ENCODE measurements at regions not wholly inside any gene's neighbourhood (a gene's known extent, or its start where the extent isn't known, plus 50 kb on each side); places are given as distances from the start of the nearest gene placed in this dataset.

DNA sequence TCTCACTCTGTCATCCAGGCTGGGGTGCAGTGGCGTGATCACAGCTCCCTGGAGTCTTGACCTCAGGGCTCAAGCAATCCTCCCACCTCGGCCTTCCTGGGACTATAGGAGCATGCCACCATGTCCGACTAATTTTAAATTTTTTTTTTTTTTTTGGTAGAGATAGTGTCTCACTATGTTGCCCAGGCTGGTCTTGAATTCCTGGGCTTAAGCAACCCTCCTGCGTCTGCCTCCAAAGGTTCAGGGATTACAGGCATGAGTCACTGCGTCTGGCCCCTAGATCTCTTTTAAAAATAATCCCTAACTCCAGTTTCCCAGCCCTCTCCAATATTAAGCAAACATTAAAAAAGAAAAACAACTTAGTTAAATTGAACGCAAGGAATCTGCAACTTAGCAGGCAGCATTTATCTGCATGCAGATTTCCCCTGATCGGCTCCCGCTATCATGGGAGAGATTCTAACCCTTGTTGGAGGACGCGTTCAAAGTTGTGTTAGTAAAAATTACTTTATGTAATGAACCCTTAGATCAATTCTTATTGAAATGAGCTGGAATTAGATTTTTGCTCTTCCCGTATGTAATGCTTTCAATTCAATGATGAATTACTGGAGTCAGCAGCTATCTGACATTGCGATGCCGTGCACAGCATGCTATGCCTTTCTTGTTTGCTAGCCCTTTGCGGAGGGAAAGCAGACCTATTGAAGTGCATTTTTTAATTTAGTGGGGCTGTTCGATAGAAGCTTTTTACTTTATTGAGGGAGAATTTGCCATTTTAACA is 171.7 kb downstream of the HAPSTR1 start:
- TF ChIP-seq POLR2A (IDR thresholded peaks at IDR 0.05): no peak
- TF ChIP-seq, protein P1, sequence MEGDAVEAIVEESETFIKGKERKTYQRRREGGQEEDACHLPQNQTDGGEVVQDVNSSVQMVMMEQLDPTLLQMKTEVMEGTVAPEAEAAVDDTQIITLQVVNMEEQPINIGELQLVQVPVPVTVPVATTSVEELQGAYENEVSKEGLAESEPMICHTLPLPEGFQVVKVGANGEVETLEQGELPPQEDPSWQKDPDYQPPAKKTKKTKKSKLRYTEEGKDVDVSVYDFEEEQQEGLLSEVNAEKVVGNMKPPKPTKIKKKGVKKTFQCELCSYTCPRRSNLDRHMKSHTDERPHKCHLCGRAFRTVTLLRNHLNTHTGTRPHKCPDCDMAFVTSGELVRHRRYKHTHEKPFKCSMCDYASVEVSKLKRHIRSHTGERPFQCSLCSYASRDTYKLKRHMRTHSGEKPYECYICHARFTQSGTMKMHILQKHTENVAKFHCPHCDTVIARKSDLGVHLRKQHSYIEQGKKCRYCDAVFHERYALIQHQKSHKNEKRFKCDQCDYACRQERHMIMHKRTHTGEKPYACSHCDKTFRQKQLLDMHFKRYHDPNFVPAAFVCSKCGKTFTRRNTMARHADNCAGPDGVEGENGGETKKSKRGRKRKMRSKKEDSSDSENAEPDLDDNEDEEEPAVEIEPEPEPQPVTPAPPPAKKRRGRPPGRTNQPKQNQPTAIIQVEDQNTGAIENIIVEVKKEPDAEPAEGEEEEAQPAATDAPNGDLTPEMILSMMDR (IDR thresholded peaks at IDR 0.05): no peak

Measured in uterus (tissue), 2 donors.